Brain microvascular endothelial cell (primary cell): ENCODE measurements at regions not wholly inside any gene's neighbourhood (a gene's known extent, or its start where the extent isn't known, plus 50 kb on each side); places are given as distances from the start of the nearest gene placed in this dataset.

Source experiments
- DNase-seq: peaks from one replicate; pipeline ENCODE4 v3.0.0-alpha.2; 2020
- H3K27ac ChIP-seq: fragments of 250-450 bp; sonication (Bioruptor Pico); 2 replicates; pipeline ENCODE4 v1.5.1; 2020; ENCODE audit warnings: mild to moderate bottlenecking, moderate library complexity
- H3K27me3 ChIP-seq: fragments of 250-450 bp; sonication (Bioruptor Pico); replicated peaks from 2 replicates; pipeline ENCODE4 v1.5.1; 2020; ENCODE audit warnings: mild to moderate bottlenecking
- H3K36me3 ChIP-seq: fragments of 250-450 bp; sonication (Bioruptor Pico); replicated peaks from 2 replicates; pipeline ENCODE4 v1.5.1; 2020; ENCODE audit warnings: mild to moderate bottlenecking
- H3K4me3 ChIP-seq: 2 replicates; pipeline ENCODE4 v1.5.1; 2011; ENCODE audit warnings: low read depth, mild to moderate bottlenecking, control low read depth, low read length, moderate library complexity
- CTCF ChIP-seq: IDR thresholded peaks from 2 replicates; pipeline ENCODE4 v1.5.1; 2011; ENCODE audit warnings: low read depth, mild to moderate bottlenecking, moderate library complexity, low read length, control low read depth, inconsistent platforms; ENCODE audit errors: missing control alignments
- in situ Hi-C: cut with HindIII; loops from 2 replicates; pipeline ENCODE4 v1.10.0; 2017; ENCODE audit warnings: low sequenced_read_pairs, low pct_ligation_motif_present

GRCh38 chr11:109229682-109230081 lies 192.3 kb upstream of the C11orf87 start:
- Histone ChIP-seq H3K27ac (no peak overlapping the region), H3K36me3 (no peaks in the 10 kb centered on the region), H3K27me3 (no peaks in the 10 kb centered on the region), H3K4me3 (no peak overlapping the region)
- in situ Hi-C loops: no loop called here
- no peak for TF ChIP-seq CTCF
- DNase-seq: no peak

- no peak for TF ChIP-seq CTCF
- no peaks in the 10 kb centered on the region for H3K36me3 ChIP-seq
- H3K27me3 ChIP-seq: no peaks in the 10 kb centered on the region
- in situ Hi-C loops: no loop called here
- no peak overlapping the region for H3K4me3 ChIP-seq
- H3K27ac ChIP-seq: no peak overlapping the region
- DNase-seq: no peak
Observed at GRCh38 chr11:109236188-109236587, 185.8 kb upstream of the C11orf87 start.

DNA sequence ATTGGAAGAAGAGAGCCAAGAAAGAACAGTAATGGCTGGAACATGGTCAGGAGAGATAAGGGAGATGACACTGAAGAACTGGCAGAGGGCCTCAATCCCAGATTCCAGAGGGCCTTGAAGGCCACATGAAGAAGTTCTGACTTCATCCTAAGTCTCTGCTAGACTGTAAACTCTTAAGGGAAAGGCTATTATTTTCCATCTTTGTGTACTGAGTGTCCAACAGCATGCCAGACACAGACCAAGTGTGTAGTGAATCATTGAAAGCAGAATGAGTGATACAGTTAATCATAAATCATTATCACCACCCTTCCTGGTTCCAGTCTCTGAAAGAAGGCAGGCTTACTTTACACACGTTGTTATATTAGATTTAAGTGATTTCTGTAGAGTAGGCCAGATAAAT lies 185.3 kb upstream of the C11orf87 start:
- no peak for TF ChIP-seq CTCF
- in situ Hi-C loops: no loop called here
- Histone ChIP-seq H3K27me3 (no peaks in the 10 kb centered on the region), H3K27ac (no peak overlapping the region), H3K4me3 (no peak overlapping the region), H3K36me3 (no peaks in the 10 kb centered on the region)
- DNase-seq: no peak

DNA sequence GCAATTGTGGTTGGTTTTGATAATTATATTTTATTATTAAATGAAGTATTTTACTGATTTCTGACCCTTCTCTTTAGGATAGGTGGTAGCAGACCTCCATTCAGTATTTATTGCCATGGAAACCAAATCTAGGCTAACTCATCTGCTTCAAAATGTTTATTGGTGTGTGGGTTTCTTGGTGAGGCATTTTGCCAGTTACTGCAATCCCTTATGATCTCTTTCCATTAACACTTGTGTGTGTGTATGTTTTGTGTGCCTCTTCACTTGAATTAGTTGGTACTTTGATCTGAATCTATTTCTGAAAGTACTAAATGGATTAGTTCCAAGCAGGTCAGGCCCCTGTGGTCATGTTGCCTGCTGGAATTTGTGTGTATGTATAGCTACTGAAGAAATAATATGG lies 184.4 kb upstream of the C11orf87 start:
- Histone ChIP-seq H3K27ac (no peak overlapping the region), H3K36me3 (no peaks in the 10 kb centered on the region), H3K27me3 (no peaks in the 10 kb centered on the region), H3K4me3 (no peak overlapping the region)
- in situ Hi-C loops: no loop called here
- TF ChIP-seq CTCF: no peak
- DNase-seq: no peak

DNA sequence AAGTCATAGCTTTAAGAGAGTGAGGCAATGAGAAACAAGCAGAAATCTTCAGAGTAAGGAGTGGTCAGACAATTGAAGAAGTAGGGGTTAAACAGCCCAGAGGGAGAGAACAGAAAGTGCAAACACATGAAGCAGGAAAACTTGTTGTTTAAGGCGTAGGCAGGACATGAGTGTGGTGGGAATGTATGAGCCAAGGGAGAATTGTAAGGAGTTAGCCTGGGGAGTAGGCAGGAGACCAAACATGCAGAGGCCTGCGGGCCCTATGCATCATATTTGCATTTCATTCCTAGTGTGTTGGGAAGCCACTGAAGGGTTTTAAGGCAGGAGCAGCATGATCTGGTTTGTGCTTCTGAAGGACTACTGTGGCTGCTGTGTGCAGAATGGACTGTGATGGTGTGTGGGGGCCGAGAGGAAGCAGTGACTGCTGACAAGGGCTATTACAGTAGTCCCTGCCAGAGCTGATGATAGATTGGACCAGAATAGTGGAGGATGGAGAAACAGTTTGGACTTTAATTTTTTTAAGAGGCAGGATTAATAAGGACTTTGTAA lies 179.9 kb upstream of the C11orf87 start:
- no peak overlapping the region for H3K27ac ChIP-seq
- no peak for TF ChIP-seq CTCF

GRCh38 chr11:109247071-109247470 lies 174.9 kb upstream of the C11orf87 start:
- DNase-seq: peak; percentile 87
- H3K4me3 ChIP-seq: no peak overlapping the region
- no peaks in the 10 kb centered on the region for H3K27me3 ChIP-seq
- no peak for TF ChIP-seq CTCF
- in situ Hi-C loops: no loop called here
- H3K27ac ChIP-seq: peak overlapping the region; percentile 57
- H3K36me3 ChIP-seq: no peaks in the 10 kb centered on the region

More for the DNA sequence above, 179.9 kb upstream of the C11orf87 start:
- Histone ChIP-seq H3K27me3 (no peaks in the 10 kb centered on the region), H3K4me3 (no peak overlapping the region), H3K36me3 (no peaks in the 10 kb centered on the region)
- in situ Hi-C loops: no loop called here
- DNase-seq: no peak
